Esophagus squamous epithelium (tissue), 4 donors: ENCODE measurements at regions not wholly inside any gene's neighbourhood (a gene's known extent, or its start where the extent isn't known, plus 50 kb on each side); places are given as distances from the start of the nearest gene placed in this dataset.
"Not testable (repeated sequence)": the region's sequence is repeated elsewhere in the genome, so short reads cannot be mapped to it uniquely, and the experiment has no call there.

Source experiments
- POLR2A ChIP-seq, 4 donors: fragments of 450-650 bp; IDR thresholded peaks; one replicate each; pipeline ENCODE4 v1.6.1; 2017; ENCODE audit warnings: antibody characterized with exemption in 4 of 4, mild to moderate bottlenecking in 4 of 4, moderate library complexity in 3 of 4
- TF ChIP-seq, protein P1 (sequence below), 6 experiments: fragments of 450-650 bp in 4 of 6; fragments of 200-600 bp in 2 of 6; sonication (generic) in 2 of 6; IDR thresholded peaks; one replicate each; pipeline ENCODE4 v1.5.1; 2016 to 2019; ENCODE audit warnings: antibody characterized with exemption in 6 of 6, mild to moderate bottlenecking in 4 of 6, moderate library complexity in 4 of 6

DNA sequence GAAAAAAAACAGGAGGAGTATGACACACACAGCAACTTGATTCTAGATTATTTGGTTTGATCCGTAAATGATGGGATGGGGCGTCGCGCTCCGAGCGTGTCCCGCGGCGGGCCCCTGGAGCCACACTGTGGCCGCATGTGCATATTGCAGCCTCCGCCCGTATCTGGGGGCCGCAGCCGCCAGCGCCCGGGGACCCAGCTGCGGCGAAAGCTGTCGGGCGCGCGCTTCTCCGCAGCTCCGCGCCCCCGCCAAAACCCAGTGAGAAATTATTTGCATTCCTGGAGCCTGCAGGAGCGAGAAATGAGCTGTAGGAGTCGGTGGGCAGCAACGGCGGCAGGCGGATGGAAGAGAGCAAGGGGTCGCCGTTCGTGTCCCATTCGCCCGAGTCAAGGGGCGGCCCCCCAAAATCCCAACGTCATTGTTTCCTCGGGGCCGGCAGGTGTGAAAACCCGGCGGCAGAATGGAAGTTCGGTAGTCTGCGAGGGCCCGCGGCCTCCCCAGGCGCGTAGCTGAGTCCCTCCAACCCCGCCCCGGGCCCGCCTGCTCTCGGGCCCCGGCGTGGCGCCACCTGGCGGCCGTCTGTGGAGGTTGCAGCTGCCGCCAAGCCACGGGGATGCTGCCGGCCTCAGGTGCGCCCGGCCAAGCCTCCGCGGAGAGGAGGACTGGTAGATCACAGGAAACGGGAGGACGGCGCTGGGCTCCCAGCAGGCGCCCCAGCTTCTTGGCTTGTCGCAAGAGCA lies 86.8 kb downstream of the FAM72B start:
- TF ChIP-seq, protein P1, sequence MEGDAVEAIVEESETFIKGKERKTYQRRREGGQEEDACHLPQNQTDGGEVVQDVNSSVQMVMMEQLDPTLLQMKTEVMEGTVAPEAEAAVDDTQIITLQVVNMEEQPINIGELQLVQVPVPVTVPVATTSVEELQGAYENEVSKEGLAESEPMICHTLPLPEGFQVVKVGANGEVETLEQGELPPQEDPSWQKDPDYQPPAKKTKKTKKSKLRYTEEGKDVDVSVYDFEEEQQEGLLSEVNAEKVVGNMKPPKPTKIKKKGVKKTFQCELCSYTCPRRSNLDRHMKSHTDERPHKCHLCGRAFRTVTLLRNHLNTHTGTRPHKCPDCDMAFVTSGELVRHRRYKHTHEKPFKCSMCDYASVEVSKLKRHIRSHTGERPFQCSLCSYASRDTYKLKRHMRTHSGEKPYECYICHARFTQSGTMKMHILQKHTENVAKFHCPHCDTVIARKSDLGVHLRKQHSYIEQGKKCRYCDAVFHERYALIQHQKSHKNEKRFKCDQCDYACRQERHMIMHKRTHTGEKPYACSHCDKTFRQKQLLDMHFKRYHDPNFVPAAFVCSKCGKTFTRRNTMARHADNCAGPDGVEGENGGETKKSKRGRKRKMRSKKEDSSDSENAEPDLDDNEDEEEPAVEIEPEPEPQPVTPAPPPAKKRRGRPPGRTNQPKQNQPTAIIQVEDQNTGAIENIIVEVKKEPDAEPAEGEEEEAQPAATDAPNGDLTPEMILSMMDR (IDR thresholded peaks at IDR 0.05): peak; percentile 54 to 96 (median 92)
- not testable (repeated sequence) for TF ChIP-seq POLR2A (IDR thresholded peaks at IDR 0.05)
